OCI-LY3 (cell line): ENCODE measurements at regions not wholly inside any gene's neighbourhood (a gene's known extent, or its start where the extent isn't known, plus 50 kb on each side); places are given as distances from the start of the nearest gene placed in this dataset.

Experiments
- EZH2phosphoT487 ChIP-seq: fragments of 200-600 bp; shearing (Covaris generic); IDR thresholded peaks from 2 replicates; pipeline ENCODE4 v1.6.1; 2018; ENCODE audit warnings: antibody characterized with exemption, mixed run types, low read depth
- TF ChIP-seq, protein P1 (sequence below): fragments of 200-600, 300-600 bp; sonication (generic); IDR thresholded peaks from 2 replicates; pipeline ENCODE4 v1.5.1; 2014; ENCODE audit warnings: antibody characterized with exemption, low read length, low read depth

DNA sequence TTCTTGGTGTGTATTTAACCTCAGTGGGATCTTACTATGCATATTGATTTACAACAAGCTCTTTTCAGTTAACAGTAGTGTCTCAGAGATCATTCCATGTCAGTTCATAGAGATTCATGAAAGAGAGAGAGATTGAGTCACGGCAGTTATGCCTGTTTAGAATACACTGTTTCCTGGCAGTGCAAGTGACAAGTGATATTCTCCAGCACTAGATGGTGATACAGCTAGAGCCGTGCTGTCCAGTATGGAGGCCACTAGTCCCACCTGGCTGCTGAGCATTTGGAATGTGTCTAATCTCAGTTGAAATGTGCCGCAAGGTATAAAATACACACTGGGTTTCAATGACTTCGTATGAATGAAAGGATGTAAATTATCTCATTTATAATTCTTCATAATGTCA, 184.4 kb downstream of the SUDS3 start:
- TF ChIP-seq, protein P1, sequence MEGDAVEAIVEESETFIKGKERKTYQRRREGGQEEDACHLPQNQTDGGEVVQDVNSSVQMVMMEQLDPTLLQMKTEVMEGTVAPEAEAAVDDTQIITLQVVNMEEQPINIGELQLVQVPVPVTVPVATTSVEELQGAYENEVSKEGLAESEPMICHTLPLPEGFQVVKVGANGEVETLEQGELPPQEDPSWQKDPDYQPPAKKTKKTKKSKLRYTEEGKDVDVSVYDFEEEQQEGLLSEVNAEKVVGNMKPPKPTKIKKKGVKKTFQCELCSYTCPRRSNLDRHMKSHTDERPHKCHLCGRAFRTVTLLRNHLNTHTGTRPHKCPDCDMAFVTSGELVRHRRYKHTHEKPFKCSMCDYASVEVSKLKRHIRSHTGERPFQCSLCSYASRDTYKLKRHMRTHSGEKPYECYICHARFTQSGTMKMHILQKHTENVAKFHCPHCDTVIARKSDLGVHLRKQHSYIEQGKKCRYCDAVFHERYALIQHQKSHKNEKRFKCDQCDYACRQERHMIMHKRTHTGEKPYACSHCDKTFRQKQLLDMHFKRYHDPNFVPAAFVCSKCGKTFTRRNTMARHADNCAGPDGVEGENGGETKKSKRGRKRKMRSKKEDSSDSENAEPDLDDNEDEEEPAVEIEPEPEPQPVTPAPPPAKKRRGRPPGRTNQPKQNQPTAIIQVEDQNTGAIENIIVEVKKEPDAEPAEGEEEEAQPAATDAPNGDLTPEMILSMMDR: no peak
- TF ChIP-seq EZH2phosphoT487: no peak
